Heart left ventricle (tissue), 16 donors: ENCODE measurements at regions not wholly inside any gene's neighbourhood (a gene's known extent, or its start where the extent isn't known, plus 50 kb on each side); places are given as distances from the start of the nearest gene placed in this dataset.

Experiments used
- ATAC-seq, 4 donors: fragments of 200-7000 bp; cut with Tn5 transposase; one replicate each; pipeline ENCODE4 v1.9.1; 2020 to 2022; ENCODE audit warnings: moderate library complexity in 4 of 4, mild to moderate bottlenecking in 3 of 4, moderate number of reproducible peaks in 1 of 4
- DNase-seq, 5 donors: peaks; one replicate each; pipeline ENCODE4 v3.0.0-alpha.2; 2020
- H3K27ac ChIP-seq, 12 donors: fragments of 200-600 bp; sonication (generic) in 4 of 12; one replicate each; pipeline versions ENCODE4 v1.5.0 to v1.8.0; 2016 to 2022; ENCODE audit warnings: mild to moderate bottlenecking in 2 of 12
- H3K27me3 ChIP-seq, 9 donors: fragments of 200-600 bp; sonication (generic) in 2 of 9; one replicate each; pipeline versions ENCODE4 v1.5.1 to v1.8.0; 2016 to 2022; ENCODE audit warnings: mild to moderate bottlenecking in 3 of 9
- H3K36me3 ChIP-seq, 9 donors: fragments of 200-600 bp; sonication (generic) in 2 of 9; one replicate each; pipeline versions ENCODE4 v1.5.0 to v1.8.0; 2018 to 2022; ENCODE audit warnings: mild to moderate bottlenecking in 2 of 9
- H3K4me1 ChIP-seq, 12 donors: fragments of 200-600 bp; sonication (generic) in 4 of 12; one replicate each; pipeline versions ENCODE4 v1.5.0 to v1.8.0; 2016 to 2022; ENCODE audit warnings: mild to moderate bottlenecking in 3 of 12
- H3K4me3 ChIP-seq, 12 donors: fragments of 200-600 bp; sonication (generic) in 4 of 12; one replicate each; pipeline versions ENCODE4 v1.5.0 to v1.8.0; 2017 to 2022; ENCODE audit warnings: mild to moderate bottlenecking in 9 of 12, moderate library complexity in 4 of 12
- H3K9me3 ChIP-seq, 12 donors: fragments of 200-600 bp; sonication (generic) in 4 of 12; one replicate each; pipeline versions ENCODE4 v1.5.0 to v1.8.0; 2016 to 2022; ENCODE audit warnings: mild to moderate bottlenecking in 1 of 12
- POLR2A ChIP-seq, 2 donors: fragments of 450-650 bp; IDR thresholded peaks; one replicate each; pipeline ENCODE4 v1.6.1; 2017; ENCODE audit warnings: antibody characterized with exemption in 2 of 2, mild to moderate bottlenecking in 2 of 2, moderate library complexity in 2 of 2
- WGBS, 4 donors: extraction: QIAGEN DNeasy Blood & Tissue Kit in 2 of 4; methylation state at CpG; one replicate each; pipeline versions ENCODE4 v1.1.5 to v1.1.7; 2013 to 2018; 5-methylcytosine and 5-hydroxymethylcytosine counted together
- intact Hi-C, 10 donors: fragments of 100-400 bp; cut with DNase I; formaldehyde crosslinking; loops; one replicate each; pipeline versions ENCODE4 v1.11.1 to v1.14.2; 2022
- TF ChIP-seq, protein P1 (sequence below), 12 donors: fragments of 200-600 bp; sonication (generic) in 4 of 12; IDR thresholded peaks; one replicate each; pipeline versions ENCODE4 v1.5.0 to v1.8.0; 2018 to 2022; ENCODE audit warnings: antibody characterized with exemption in 12 of 12, mild to moderate bottlenecking in 5 of 12
- donor health status: ischemic (EF 13 %, LVEDD 7.1; RV severe dilation, severe dysfunction).
- donor health status: healthy with polysubstance abuse.
- donor health status: DM: no; HTN: yes; CAD: no.
- donor health status: DM: no; HTN: no; CAD: no.
- donor health status: ischemic (EF 25% LVEDD 6.9; RV normal size, moderate dysfunction).
- donor health status: ischemic (EF 25% LVEDD 5.7; RV mildly dilated, moderate dysfunction).
- donor health status: healthy.
- donor health status: DM: yes; HTN: yes; CAD: no.
- donor health status: ischemic (EF 35%, LVEDD 5.7; RV mildly dilated, moderate dysfunction).
- donor health status: nonischemic (EF 11% LVEDD 7.7; RV severe dilation, severe dysfunction).
- donor health status: DM: yes; HTN: yes; CAD: no.
- donor health status: PGD.
- donor health status: ischemic (EF 29% LVEDD 5.4; RV normal size, mild dysfunction).
- donor health status: nonischemic (EF 23%, LVEDD 6.1; RV moderate dilation, normal function).

DNA sequence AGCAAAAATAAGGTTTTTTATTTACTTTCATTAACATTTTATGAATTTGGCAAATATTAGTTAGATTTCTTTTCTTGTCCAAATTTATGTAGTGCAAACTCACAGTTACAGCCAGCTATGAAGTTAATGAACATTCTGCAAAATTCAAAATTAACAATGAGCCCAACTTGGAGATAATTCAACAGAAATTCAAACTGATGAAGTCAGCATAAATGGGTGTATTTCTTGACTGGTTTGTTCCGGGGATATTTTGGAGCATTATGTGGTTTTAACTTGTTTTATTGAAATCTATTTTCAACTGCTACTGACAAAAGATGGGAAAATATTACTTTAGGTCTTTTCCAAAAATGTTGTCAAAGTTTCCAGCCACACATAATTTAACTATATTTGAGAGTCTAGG lies 807.9 kb downstream of the CDH8 start:
- no peaks in the 10 kb centered on the region for H3K27me3 ChIP-seq
- H3K4me1 ChIP-seq: no peaks in the 10 kb centered on the region
- intact Hi-C loops: no loop called here
- H3K36me3 ChIP-seq: no peaks in the 10 kb centered on the region
- no peaks in the 10 kb centered on the region for H3K9me3 ChIP-seq
- H3K4me3 ChIP-seq: no peak overlapping the region
- WGBS, 4 donors: 76 to 88% (median 85%) methylated on average over 1 of the region's 1 CpG
- TF ChIP-seq, protein P1, sequence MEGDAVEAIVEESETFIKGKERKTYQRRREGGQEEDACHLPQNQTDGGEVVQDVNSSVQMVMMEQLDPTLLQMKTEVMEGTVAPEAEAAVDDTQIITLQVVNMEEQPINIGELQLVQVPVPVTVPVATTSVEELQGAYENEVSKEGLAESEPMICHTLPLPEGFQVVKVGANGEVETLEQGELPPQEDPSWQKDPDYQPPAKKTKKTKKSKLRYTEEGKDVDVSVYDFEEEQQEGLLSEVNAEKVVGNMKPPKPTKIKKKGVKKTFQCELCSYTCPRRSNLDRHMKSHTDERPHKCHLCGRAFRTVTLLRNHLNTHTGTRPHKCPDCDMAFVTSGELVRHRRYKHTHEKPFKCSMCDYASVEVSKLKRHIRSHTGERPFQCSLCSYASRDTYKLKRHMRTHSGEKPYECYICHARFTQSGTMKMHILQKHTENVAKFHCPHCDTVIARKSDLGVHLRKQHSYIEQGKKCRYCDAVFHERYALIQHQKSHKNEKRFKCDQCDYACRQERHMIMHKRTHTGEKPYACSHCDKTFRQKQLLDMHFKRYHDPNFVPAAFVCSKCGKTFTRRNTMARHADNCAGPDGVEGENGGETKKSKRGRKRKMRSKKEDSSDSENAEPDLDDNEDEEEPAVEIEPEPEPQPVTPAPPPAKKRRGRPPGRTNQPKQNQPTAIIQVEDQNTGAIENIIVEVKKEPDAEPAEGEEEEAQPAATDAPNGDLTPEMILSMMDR (IDR thresholded peaks at IDR 0.05): no peak
- no peak for TF ChIP-seq POLR2A (IDR thresholded peaks at IDR 0.05)
- no peak overlapping the region for H3K27ac ChIP-seq
- no peak for ATAC-seq
- no peak for DNase-seq

DNA sequence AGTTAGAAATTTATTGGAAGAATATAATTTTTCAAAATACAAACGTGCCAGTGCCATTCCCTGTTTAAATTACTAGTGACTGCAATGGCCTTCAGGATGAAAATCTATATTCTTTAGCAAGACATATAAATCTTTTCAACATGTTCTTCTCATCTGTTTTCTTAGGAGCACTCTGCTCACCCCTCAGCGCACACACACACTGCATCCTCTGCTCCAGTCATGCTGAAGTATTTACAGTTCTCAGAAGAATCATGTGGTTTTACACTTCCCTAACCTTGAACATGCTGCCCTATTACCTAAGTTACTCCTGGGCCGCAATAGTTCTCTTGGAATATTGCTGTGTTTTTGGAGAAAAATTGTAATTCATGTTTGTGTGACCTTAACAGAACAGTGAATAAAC lies 820.6 kb downstream of the CDH8 start:
- Histone ChIP-seq H3K9me3 (no peaks in the 10 kb centered on the region), H3K4me3 (no peak overlapping the region), H3K4me1 (no peaks in the 10 kb centered on the region), H3K27me3 (no peaks in the 10 kb centered on the region), H3K27ac (no peak overlapping the region), H3K36me3 (no peaks in the 10 kb centered on the region)
- TF ChIP-seq, protein P1 (IDR thresholded peaks at IDR 0.05): no peak
- no peak for TF ChIP-seq POLR2A (IDR thresholded peaks at IDR 0.05)
- WGBS, 4 donors: 75 to 88% (median 81%) methylated on average over 3 of the region's 3 CpGs
- no peak for ATAC-seq
- DNase-seq: no peak
- intact Hi-C loops: no loop called here

DNA sequence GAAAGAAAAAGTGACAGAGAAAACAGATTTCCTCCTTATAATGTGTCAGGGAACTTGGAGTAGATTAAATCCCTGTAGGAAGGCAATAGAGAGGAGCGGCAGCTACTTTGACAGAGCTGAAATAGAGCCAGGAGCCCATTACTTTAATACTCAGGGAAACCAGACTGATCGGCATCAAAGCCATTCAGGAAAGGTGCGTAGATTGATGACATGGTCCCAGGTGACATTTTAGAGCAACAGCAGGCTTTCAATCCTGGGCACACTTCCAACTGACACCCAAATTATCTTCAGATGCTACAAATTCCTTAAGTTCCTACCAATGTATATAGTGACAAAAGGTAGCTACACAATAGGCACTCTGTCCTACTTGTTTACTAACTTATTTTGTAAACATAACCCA lies 821.5 kb downstream of the CDH8 start:
- no peak overlapping the region for H3K27ac ChIP-seq
- no peak for TF ChIP-seq POLR2A (IDR thresholded peaks at IDR 0.05)
- TF ChIP-seq, protein P1 (IDR thresholded peaks at IDR 0.05): no peak
- WGBS, 4 donors: 69 to 84% (median 79%) methylated on average over 3 of the region's 3 CpGs
- H3K36me3 ChIP-seq: no peaks in the 10 kb centered on the region
- ATAC-seq (no peak), DNase-seq (no peak)
- intact Hi-C loops: no loop called here
- H3K27me3 ChIP-seq: no peaks in the 10 kb centered on the region
- no peaks in the 10 kb centered on the region for H3K4me1 ChIP-seq
- H3K4me3 ChIP-seq: no peak overlapping the region
- H3K9me3 ChIP-seq: no peaks in the 10 kb centered on the region

DNA sequence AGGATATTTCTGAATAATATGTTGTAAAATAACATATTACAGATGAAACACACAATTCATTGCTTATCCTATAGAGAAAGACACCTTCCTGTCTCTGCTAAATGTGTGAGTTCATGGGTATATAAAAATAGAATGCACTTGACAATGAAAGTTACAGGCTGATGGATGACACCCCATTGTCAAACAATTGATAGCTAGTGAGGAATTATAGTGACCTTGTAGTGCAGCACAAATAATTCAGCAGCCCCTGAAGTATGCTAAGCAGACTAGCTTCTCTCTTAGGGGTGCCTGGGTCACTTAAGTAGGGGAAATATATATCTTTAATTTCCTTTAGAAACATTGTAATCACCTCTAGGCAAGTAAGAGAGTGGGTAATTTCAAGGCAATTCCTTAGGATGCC lies 826.2 kb downstream of the CDH8 start:
- H3K4me1 ChIP-seq: no peaks in the 10 kb centered on the region
- intact Hi-C loops: no loop called here
- H3K36me3 ChIP-seq: no peaks in the 10 kb centered on the region
- H3K4me3 ChIP-seq: no peak overlapping the region
- TF ChIP-seq, protein P1 (IDR thresholded peaks at IDR 0.05): no peak
- no peak for TF ChIP-seq POLR2A (IDR thresholded peaks at IDR 0.05)
- no peaks in the 10 kb centered on the region for H3K9me3 ChIP-seq
- DNase-seq: no peak
- H3K27ac ChIP-seq: no peak overlapping the region
- ATAC-seq: no peak
- no peaks in the 10 kb centered on the region for H3K27me3 ChIP-seq
